HEK293T (cell line): ENCODE measurements at regions not wholly inside any gene's neighbourhood (a gene's known extent, or its start where the extent isn't known, plus 50 kb on each side); places are given as distances from the start of the nearest gene placed in this dataset.

Experiments used
- BHLHE40 ChIP-seq: fragments of 450-650 bp; IDR thresholded peaks from 2 replicates; pipeline ENCODE4 v1.6.1; 2016; ENCODE audit warnings: mild to moderate bottlenecking, moderate library complexity, borderline replicate concordance
- CTBP1 ChIP-seq: fragments of 450-650 bp; IDR thresholded peaks from 2 replicates; pipeline ENCODE4 v1.6.1; 2016; ENCODE audit warnings: borderline replicate concordance
- ELF4 ChIP-seq: fragments of 450-650 bp; IDR thresholded peaks from 2 replicates; pipeline ENCODE4 v1.6.1; 2017; ENCODE audit warnings: antibody characterized with exemption
- FOXA1 ChIP-seq: fragments of 450-650 bp; IDR thresholded peaks from 2 replicates; pipeline ENCODE4 v1.6.1; 2016; ENCODE audit warnings: mild to moderate bottlenecking
- HDGF ChIP-seq: fragments of 450-650 bp; IDR thresholded peaks from 2 replicates; pipeline ENCODE4 v1.6.1; 2017; ENCODE audit warnings: antibody characterized with exemption, borderline replicate concordance
- L3MBTL2 ChIP-seq: fragments of 450-650 bp; conservative IDR thresholded peaks from 2 replicates; pipeline ENCODE4 v1.6.1; 2016; ENCODE audit warnings: mild to moderate bottlenecking
- LEF1 ChIP-seq: fragments of 450-650 bp; IDR thresholded peaks from 2 replicates; pipeline ENCODE4 v1.6.1; 2017; ENCODE audit warnings: mild to moderate bottlenecking, borderline replicate concordance
- SP1 ChIP-seq: fragments of 450-650 bp; IDR thresholded peaks from 2 replicates; pipeline ENCODE4 v1.6.1; 2017
- SUZ12 ChIP-seq: fragments of 450-650 bp; IDR thresholded peaks from 2 replicates; pipeline ENCODE4 v1.6.1; 2016; ENCODE audit warnings: mild to moderate bottlenecking
- ZNF384 ChIP-seq: fragments of 450-650 bp; IDR thresholded peaks from 2 replicates; pipeline ENCODE4 v1.6.1; 2016
- TF ChIP-seq, protein P1 (sequence below): fragments of 450-650 bp; IDR thresholded peaks from 2 replicates; pipeline ENCODE4 v1.6.1; 2016

- TF ChIP-seq ELF4 (no peak), FOXA1 (no peak), SUZ12 (no peak), HDGF (no peak), SP1 (no peak), BHLHE40 (no peak), ZNF384 (no peak), CTBP1 (no peak), L3MBTL2 (no peak), LEF1 (no peak)
- TF ChIP-seq, protein P1, sequence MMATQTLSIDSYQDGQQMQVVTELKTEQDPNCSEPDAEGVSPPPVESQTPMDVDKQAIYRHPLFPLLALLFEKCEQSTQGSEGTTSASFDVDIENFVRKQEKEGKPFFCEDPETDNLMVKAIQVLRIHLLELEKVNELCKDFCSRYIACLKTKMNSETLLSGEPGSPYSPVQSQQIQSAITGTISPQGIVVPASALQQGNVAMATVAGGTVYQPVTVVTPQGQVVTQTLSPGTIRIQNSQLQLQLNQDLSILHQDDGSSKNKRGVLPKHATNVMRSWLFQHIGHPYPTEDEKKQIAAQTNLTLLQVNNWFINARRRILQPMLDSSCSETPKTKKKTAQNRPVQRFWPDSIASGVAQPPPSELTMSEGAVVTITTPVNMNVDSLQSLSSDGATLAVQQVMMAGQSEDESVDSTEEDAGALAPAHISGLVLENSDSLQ, result no peak
Observed at GRCh38 chr14:99030454-99030853, 241.5 kb downstream of the BCL11B start.
